H9 (cell line): ENCODE measurements at regions not wholly inside any gene's neighbourhood (a gene's known extent, or its start where the extent isn't known, plus 50 kb on each side); places are given as distances from the start of the nearest gene placed in this dataset.
A peak's percentile ranks its signal among the peaks of the same experiment; 100 is the strongest.

Experiments
- DNase-seq: peaks from one replicate; pipeline ENCODE4 v3.0.0-alpha.2; 2017
- H2AFZ ChIP-seq: one replicate; pipeline ENCODE4 v1.6.1; 2013; ENCODE audit warnings: mild to moderate bottlenecking, low read length, control low read depth, moderate library complexity
- H2AK5ac ChIP-seq: 2 replicates; pipeline ENCODE4 v1.6.1; 2013; ENCODE audit warnings: low read length, control low read depth, mixed read lengths; ENCODE audit not compliant: insufficient read length
- H2BK120ac ChIP-seq: one replicate; pipeline ENCODE4 v1.6.1; 2013; ENCODE audit warnings: low read depth, mild to moderate bottlenecking, low read length, control low read depth, inconsistent platforms; ENCODE audit not compliant: poor library complexity, severe bottlenecking
- H2BK12ac ChIP-seq: 2 replicates; pipeline ENCODE4 v1.6.1; 2013; ENCODE audit warnings: low read length, control low read depth, mixed read lengths, low read depth; ENCODE audit not compliant: insufficient read length
- H2BK15ac ChIP-seq: 2 replicates; pipeline ENCODE4 v1.6.1; 2013; ENCODE audit warnings: low read depth, low read length, control low read depth
- H2BK20ac ChIP-seq: one replicate; pipeline ENCODE4 v1.6.1; 2013; ENCODE audit warnings: low read depth, mild to moderate bottlenecking, low read length, control low read depth, inconsistent platforms; ENCODE audit not compliant: poor library complexity, severe bottlenecking
- H2BK5ac ChIP-seq: 2 replicates; pipeline ENCODE4 v1.6.1; 2013; ENCODE audit warnings: low read length, control low read depth, mixed read lengths; ENCODE audit not compliant: insufficient read length
- H3K14ac ChIP-seq: 2 replicates; pipeline ENCODE4 v1.6.1; 2013; ENCODE audit warnings: low read length, control low read depth; ENCODE audit not compliant: insufficient read depth
- H3K18ac ChIP-seq: 2 replicates; pipeline ENCODE4 v1.6.1; 2013; ENCODE audit warnings: low read depth, mild to moderate bottlenecking, mixed read lengths, low read length, control low read depth; ENCODE audit not compliant: insufficient read length
- H3K23ac ChIP-seq: 2 replicates; pipeline ENCODE4 v1.6.1; 2013; ENCODE audit warnings: low read length, control low read depth, mixed read lengths, low read depth; ENCODE audit not compliant: insufficient read length
- H3K23me2 ChIP-seq: 2 replicates; pipeline ENCODE4 v1.6.1; 2013; ENCODE audit warnings: low read depth, mild to moderate bottlenecking, mixed read lengths, low read length, control low read depth; ENCODE audit not compliant: insufficient read length, poor library complexity, severe bottlenecking
- H3K27ac ChIP-seq: 2 replicates; pipeline ENCODE4 v1.5.1; 2013; ENCODE audit warnings: low read length, control low read depth, mixed read lengths, low read depth; ENCODE audit not compliant: insufficient read length
- H3K27me3 ChIP-seq: 2 replicates; pipeline ENCODE4 v1.6.1; 2013; ENCODE audit warnings: low read length, control low read depth, inconsistent platforms; ENCODE audit not compliant: insufficient read depth
- H3K4ac ChIP-seq: 2 replicates; pipeline ENCODE4 v1.6.1; 2013; ENCODE audit warnings: low read depth, mild to moderate bottlenecking, control low read depth, inconsistent platforms, low read length, moderate library complexity
- H3K4me1 ChIP-seq: 2 replicates; pipeline ENCODE4 v1.6.1; 2013; ENCODE audit warnings: low read length, control low read depth, inconsistent platforms; ENCODE audit not compliant: insufficient read depth
- H3K4me2 ChIP-seq: 2 replicates; pipeline ENCODE4 v1.6.1; 2013; ENCODE audit warnings: low read length, control low read depth, mixed read lengths; ENCODE audit not compliant: insufficient read length, insufficient read depth
- H3K56ac ChIP-seq: 2 replicates; pipeline ENCODE4 v1.6.1; 2013; ENCODE audit warnings: low read depth, mild to moderate bottlenecking, mixed read lengths, low read length, control low read depth; ENCODE audit not compliant: insufficient read length
- H3K79me1 ChIP-seq: 2 replicates; pipeline ENCODE4 v1.6.1; 2013; ENCODE audit warnings: low read depth, mild to moderate bottlenecking, moderate library complexity, low read length, control low read depth, inconsistent platforms; ENCODE audit not compliant: insufficient read depth, poor library complexity, severe bottlenecking
- H3K79me2 ChIP-seq: 2 replicates; pipeline ENCODE4 v1.6.1; 2013; ENCODE audit warnings: low read length, control low read depth, inconsistent platforms; ENCODE audit not compliant: insufficient read depth
- H3K9ac ChIP-seq: 2 replicates; pipeline ENCODE4 v1.6.1; 2013; ENCODE audit warnings: low read length, control low read depth, mixed read lengths; ENCODE audit not compliant: insufficient read length; ENCODE audit errors: extremely low read depth
- H3K9me3 ChIP-seq: one replicate; pipeline ENCODE4 v1.6.1; 2013; ENCODE audit warnings: low read depth, low read length, inconsistent platforms; ENCODE audit not compliant: control insufficient read depth
- H3T11ph ChIP-seq: one replicate; pipeline ENCODE4 v1.6.1; 2013; ENCODE audit warnings: mild to moderate bottlenecking, low read length, control low read depth, inconsistent platforms
- H4K20me1 ChIP-seq: one replicate; pipeline ENCODE4 v1.6.1; 2013; ENCODE audit not compliant: control insufficient read depth, insufficient read length, insufficient read depth
- H4K5ac ChIP-seq: 2 replicates; pipeline ENCODE4 v1.6.1; 2013; ENCODE audit warnings: low read depth, mild to moderate bottlenecking, mixed read lengths, low read length, control low read depth; ENCODE audit not compliant: insufficient read length
- H4K8ac ChIP-seq: replicated peaks from 2 replicates; pipeline ENCODE4 v1.6.1; 2013; ENCODE audit warnings: low read length, control low read depth, mixed read lengths, low read depth; ENCODE audit not compliant: insufficient read length
- H4K91ac ChIP-seq: 2 replicates; pipeline ENCODE4 v1.6.1; 2013; ENCODE audit warnings: low read depth, mild to moderate bottlenecking, moderate library complexity, mixed read lengths, low read length, control low read depth; ENCODE audit not compliant: insufficient read length
- H3K27ac Mint-ChIP-seq, 3 experiments: 2 replicates in 2 of 3; 3 replicates in 1 of 3; pipeline ENCODE4 v1.8.0; 2020 to 2021; ENCODE audit warnings: mixed read lengths in 3 of 3, mild to moderate bottlenecking in 1 of 3, moderate library complexity in 1 of 3
- H3K27me3 Mint-ChIP-seq: 2 replicates; pipeline ENCODE4 v1.8.0; 2021; ENCODE audit warnings: low read depth, mild to moderate bottlenecking, moderate library complexity, mixed read lengths
- H3K36me3 Mint-ChIP-seq, 3 experiments: 2 replicates in 2 of 3; 3 replicates in 1 of 3; pipeline ENCODE4 v1.8.0; 2020 to 2021; ENCODE audit warnings: low read depth in 3 of 3, mixed read lengths in 3 of 3; ENCODE audit not compliant: insufficient read depth in 1 of 3
- H3K4me1 Mint-ChIP-seq, 2 experiments: 2 replicates each; pipeline ENCODE4 v1.8.0; 2020; ENCODE audit warnings: mixed read lengths in 2 of 2
- H3K4me3 Mint-ChIP-seq, 2 experiments: 2 replicates in 1 of 2; 3 replicates in 1 of 2; pipeline ENCODE4 v1.8.0; 2020 to 2021; ENCODE audit warnings: mild to moderate bottlenecking in 2 of 2, mixed read lengths in 2 of 2, moderate library complexity in 1 of 2
- H3K9me3 Mint-ChIP-seq, 2 experiments: 2 replicates in 1 of 2; 3 replicates in 1 of 2; pipeline ENCODE4 v1.8.0; 2020; ENCODE audit warnings: mild to moderate bottlenecking in 2 of 2, mixed read lengths in 2 of 2, moderate library complexity in 1 of 2
- WGBS: extraction: QIAGEN DNeasy Blood & Tissue Kit; methylation state at CpG from one replicate; pipeline ENCODE4 v1.1.7; 2013; ENCODE audit warnings: missing lambda C conversion rate, low lambda C conversion rate, mixed read lengths; ENCODE audit not compliant: insufficient read length; ENCODE audit errors: extremely low coverage; 5-methylcytosine and 5-hydroxymethylcytosine counted together
- TF ChIP-seq, protein P1 (sequence below): fragments of 200-600 bp; sonication (generic); conservative IDR thresholded peaks from 3 replicates; pipeline ENCODE4 v1.8.0; 2021; ENCODE audit warnings: antibody characterized with exemption, mild to moderate bottlenecking

DNA sequence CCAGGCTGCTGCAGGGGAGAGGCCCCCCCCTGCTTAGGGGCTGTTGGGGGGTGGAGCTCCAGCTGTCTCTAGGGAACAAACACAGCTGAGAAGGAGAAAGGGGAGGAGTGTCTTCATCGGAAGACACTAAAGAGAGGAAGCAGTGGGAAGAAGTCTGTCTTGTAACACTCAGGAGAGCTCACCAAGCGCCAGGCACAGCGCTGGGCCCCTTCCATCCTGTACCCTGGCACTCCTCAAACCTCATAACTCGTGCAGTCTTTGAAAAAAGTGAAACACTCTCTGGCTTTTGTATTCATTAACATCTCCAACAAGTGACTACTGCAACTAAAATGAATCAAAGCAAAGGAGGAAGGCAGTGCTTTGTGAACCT, 67.4 kb upstream of the PRDM11 start:
- Histone ChIP-seq H3K27me3 (no peaks in the 10 kb centered on the region), H3K79me2 (no peaks in the 10 kb centered on the region), H3K18ac (no peak overlapping the region), H3K56ac (no peak overlapping the region), H2BK12ac (no peak overlapping the region), H3T11ph (no peak overlapping the region), H3K9me3 (no peaks in the 10 kb centered on the region), H4K5ac (no peak overlapping the region), H2BK15ac (no peak overlapping the region), H3K79me1 (no peaks in the 10 kb centered on the region), H2BK20ac (no peak overlapping the region), H3K23ac (no peak overlapping the region), H2AFZ (no peak overlapping the region), H3K27ac (no peak overlapping the region), H4K20me1 (no peaks in the 10 kb centered on the region), H2BK5ac (no peak overlapping the region), H3K9ac (no peak overlapping the region), H4K91ac (no peak overlapping the region), H2AK5ac (no peak overlapping the region), H3K4ac (no peak overlapping the region), H3K14ac (no peak overlapping the region), H4K8ac (no peak overlapping the region), H3K4me2 (no peak overlapping the region), H3K4me1 (peaks cover 10% of the 10 kb centered on the region; the same call in 1 of the 2 replicates), H2BK120ac (no peak overlapping the region), H3K23me2 (no peaks in the 10 kb centered on the region)
- TF ChIP-seq, protein P1, sequence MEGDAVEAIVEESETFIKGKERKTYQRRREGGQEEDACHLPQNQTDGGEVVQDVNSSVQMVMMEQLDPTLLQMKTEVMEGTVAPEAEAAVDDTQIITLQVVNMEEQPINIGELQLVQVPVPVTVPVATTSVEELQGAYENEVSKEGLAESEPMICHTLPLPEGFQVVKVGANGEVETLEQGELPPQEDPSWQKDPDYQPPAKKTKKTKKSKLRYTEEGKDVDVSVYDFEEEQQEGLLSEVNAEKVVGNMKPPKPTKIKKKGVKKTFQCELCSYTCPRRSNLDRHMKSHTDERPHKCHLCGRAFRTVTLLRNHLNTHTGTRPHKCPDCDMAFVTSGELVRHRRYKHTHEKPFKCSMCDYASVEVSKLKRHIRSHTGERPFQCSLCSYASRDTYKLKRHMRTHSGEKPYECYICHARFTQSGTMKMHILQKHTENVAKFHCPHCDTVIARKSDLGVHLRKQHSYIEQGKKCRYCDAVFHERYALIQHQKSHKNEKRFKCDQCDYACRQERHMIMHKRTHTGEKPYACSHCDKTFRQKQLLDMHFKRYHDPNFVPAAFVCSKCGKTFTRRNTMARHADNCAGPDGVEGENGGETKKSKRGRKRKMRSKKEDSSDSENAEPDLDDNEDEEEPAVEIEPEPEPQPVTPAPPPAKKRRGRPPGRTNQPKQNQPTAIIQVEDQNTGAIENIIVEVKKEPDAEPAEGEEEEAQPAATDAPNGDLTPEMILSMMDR: no peak
- Mint-ChIP-seq H3K36me3 (peaks cover 0 to 3% (median 0%) of the 10 kb centered on the region in 3 experiments; a peak in 1 of 7 replicates), H3K4me3 (no peak overlapping the region), H3K4me1 (peaks cover 47 to 63% of the 10 kb centered on the region in 2 experiments), H3K27ac (peak overlapping the region in 1 of 3 experiments; percentile 34; a peak in 1 of 7 replicates), H3K27me3 (peaks cover 7% of the 10 kb centered on the region), H3K9me3 (no peaks in the 10 kb centered on the region; a peak in 2 of 5 replicates)
- DNase-seq: no peak
- WGBS: no CpG with 5 or more reads among the region's 4 CpGs
